Brain pericyte (primary cell): ENCODE measurements at regions not wholly inside any gene's neighbourhood (a gene's known extent, or its start where the extent isn't known, plus 50 kb on each side); places are given as distances from the start of the nearest gene placed in this dataset.
"Not testable (repeated sequence)": the region's sequence is repeated elsewhere in the genome, so short reads cannot be mapped to it uniquely, and the experiment has no call there.

Experiments
- DNase-seq: peaks from one replicate; pipeline ENCODE4 v3.0.0-alpha.2; 2012; ENCODE audit warnings: low read depth, low spot score

- DNase-seq, result no peak
These were observed 124.6 kb upstream of the ARHGEF3 start for GRCh38 chr3:56926243-56926946.

GRCh38 chr3:56924700-56925099 is 123.0 kb upstream of the ARHGEF3 start:
- DNase-seq, result not testable (repeated sequence)

- no peak for DNase-seq
These were observed 121.9 kb upstream of the ARHGEF3 start for GRCh38 chr3:56923526-56924224.

GRCh38 chr3:56921573-56922453 is 120.1 kb upstream of the ARHGEF3 start:
- DNase-seq, result no peak

- no peak for DNase-seq
These were observed 118.0 kb upstream of the ARHGEF3 start for GRCh38 chr3:56919797-56920195.

GRCh38 chr3:56919137-56919796 is 117.5 kb upstream of the ARHGEF3 start:
- no peak for DNase-seq

GRCh38 chr3:56918111-56918568 is 116.4 kb upstream of the ARHGEF3 start:
- DNase-seq, result no peak

- DNase-seq, result no peak
These were observed 115.8 kb upstream of the ARHGEF3 start for GRCh38 chr3:56917361-56918110.

- DNase-seq, result no peak
These were observed 115.1 kb upstream of the ARHGEF3 start for GRCh38 chr3:56916716-56917360.

GRCh38 chr3:56915966-56916586 is 114.3 kb upstream of the ARHGEF3 start:
- no peak for DNase-seq

- no peak for DNase-seq
These were observed 112.9 kb upstream of the ARHGEF3 start for GRCh38 chr3:56914646-56915045.

- no peak for DNase-seq
These were observed 109.6 kb upstream of the ARHGEF3 start for GRCh38 chr3:56911363-56911762.

- no peak for DNase-seq
These were observed 107.6 kb upstream of the ARHGEF3 start for GRCh38 chr3:56909349-56909748.

GRCh38 chr3:56908004-56908403 is 106.3 kb upstream of the ARHGEF3 start:
- no peak for DNase-seq

GRCh38 chr3:56904552-56905215 is 102.9 kb upstream of the ARHGEF3 start:
- no peak for DNase-seq

- no peak for DNase-seq
These were observed 101.6 kb upstream of the ARHGEF3 start for GRCh38 chr3:56903231-56903782.

GRCh38 chr3:56902468-56903160 is 100.9 kb upstream of the ARHGEF3 start:
- no peak for DNase-seq

- DNase-seq, result no peak
These were observed 99.1 kb upstream of the ARHGEF3 start for GRCh38 chr3:56900801-56901200.
